Osteocyte (in vitro differentiated cells): ENCODE measurements at regions not wholly inside any gene's neighbourhood (a gene's known extent, or its start where the extent isn't known, plus 50 kb on each side); places are given as distances from the start of the nearest gene placed in this dataset.

Source experiments
- DNase-seq: peaks from one replicate; pipeline ENCODE4 v3.0.0; 2021; ENCODE audit warnings: mixed read lengths; ENCODE audit not compliant: unreplicated experiment; ENCODE audit errors: extremely low spot score
- H3K27ac Mint-ChIP-seq: one replicate; pipeline ENCODE4 v1.8.0; 2021; ENCODE audit warnings: mild to moderate bottlenecking, mixed read lengths; ENCODE audit not compliant: unreplicated experiment
- H3K27me3 Mint-ChIP-seq: one replicate; pipeline ENCODE4 v1.8.0; 2021; ENCODE audit warnings: mixed read lengths; ENCODE audit not compliant: unreplicated experiment
- H3K36me3 Mint-ChIP-seq: one replicate; pipeline ENCODE4 v1.8.0; 2021; ENCODE audit warnings: mixed read lengths; ENCODE audit not compliant: unreplicated experiment
- H3K4me1 Mint-ChIP-seq: one replicate; pipeline ENCODE4 v1.8.0; 2021; ENCODE audit warnings: mixed read lengths; ENCODE audit not compliant: unreplicated experiment
- H3K4me3 Mint-ChIP-seq: one replicate; pipeline ENCODE4 v1.8.0; 2021; ENCODE audit warnings: mild to moderate bottlenecking, moderate library complexity, mixed read lengths; ENCODE audit not compliant: unreplicated experiment
- H3K9me3 Mint-ChIP-seq: one replicate; pipeline ENCODE4 v1.8.0; 2021; ENCODE audit warnings: mixed read lengths; ENCODE audit not compliant: unreplicated experiment
- CTCF ChIP-seq: fragments of 200-600 bp; sonication (generic); IDR thresholded peaks from 2 replicates; pipeline ENCODE4 v1.5.0; 2021; ENCODE audit warnings: antibody characterized with exemption, mild to moderate bottlenecking, moderate library complexity

GRCh38 chr12:92273076-92273475 is 127.4 kb upstream of the BTG1 start:
- Mint-ChIP-seq H3K36me3 (no peaks in the 10 kb centered on the region), H3K9me3 (no peaks in the 10 kb centered on the region), H3K4me1 (peaks cover 2% of the 10 kb centered on the region), H3K27ac (no peak overlapping the region), H3K27me3 (no peaks in the 10 kb centered on the region), H3K4me3 (no peak overlapping the region)
- DNase-seq, result no peak
- no peak for TF ChIP-seq CTCF

GRCh38 chr12:92272061-92272964 is 126.7 kb upstream of the BTG1 start:
- Mint-ChIP-seq H3K9me3 (no peaks in the 10 kb centered on the region), H3K4me3 (no peak overlapping the region), H3K36me3 (no peaks in the 10 kb centered on the region), H3K27ac (no peak overlapping the region), H3K4me1 (no peaks in the 10 kb centered on the region), H3K27me3 (no peaks in the 10 kb centered on the region)
- TF ChIP-seq CTCF, result no peak
- no peak for DNase-seq

- no peak for TF ChIP-seq CTCF
- Mint-ChIP-seq H3K27me3 (no peaks in the 10 kb centered on the region), H3K9me3 (no peaks in the 10 kb centered on the region), H3K36me3 (no peaks in the 10 kb centered on the region), H3K27ac (no peak overlapping the region), H3K4me1 (no peaks in the 10 kb centered on the region), H3K4me3 (no peak overlapping the region)
- no peak for DNase-seq
Measured at GRCh38 chr12:92271341-92271740, 125.7 kb upstream of the BTG1 start.

GRCh38 chr12:92270521-92270920 is 124.9 kb upstream of the BTG1 start:
- Mint-ChIP-seq H3K4me1 (no peaks in the 10 kb centered on the region), H3K9me3 (no peaks in the 10 kb centered on the region), H3K4me3 (no peak overlapping the region), H3K36me3 (no peaks in the 10 kb centered on the region), H3K27ac (no peak overlapping the region), H3K27me3 (no peaks in the 10 kb centered on the region)
- no peak for TF ChIP-seq CTCF
- DNase-seq, result no peak

GRCh38 chr12:92268946-92269345 is 123.3 kb upstream of the BTG1 start:
- TF ChIP-seq CTCF, result no peak
- Mint-ChIP-seq H3K27ac (no peak overlapping the region), H3K36me3 (no peaks in the 10 kb centered on the region), H3K27me3 (no peaks in the 10 kb centered on the region), H3K9me3 (no peaks in the 10 kb centered on the region), H3K4me3 (no peak overlapping the region), H3K4me1 (no peaks in the 10 kb centered on the region)
- DNase-seq, result no peak
